GM12874 (cell line): ENCODE measurements at regions not wholly inside any gene's neighbourhood (a gene's known extent, or its start where the extent isn't known, plus 50 kb on each side); places are given as distances from the start of the nearest gene placed in this dataset.

Experiments used
- TF ChIP-seq, protein P1 (sequence below): IDR thresholded peaks from 2 replicates; pipeline ENCODE4 v1.5.1; 2011; ENCODE audit warnings: low read depth, mild to moderate bottlenecking, control low read depth, low read length, moderate library complexity; ENCODE audit not compliant: insufficient read depth

DNA sequence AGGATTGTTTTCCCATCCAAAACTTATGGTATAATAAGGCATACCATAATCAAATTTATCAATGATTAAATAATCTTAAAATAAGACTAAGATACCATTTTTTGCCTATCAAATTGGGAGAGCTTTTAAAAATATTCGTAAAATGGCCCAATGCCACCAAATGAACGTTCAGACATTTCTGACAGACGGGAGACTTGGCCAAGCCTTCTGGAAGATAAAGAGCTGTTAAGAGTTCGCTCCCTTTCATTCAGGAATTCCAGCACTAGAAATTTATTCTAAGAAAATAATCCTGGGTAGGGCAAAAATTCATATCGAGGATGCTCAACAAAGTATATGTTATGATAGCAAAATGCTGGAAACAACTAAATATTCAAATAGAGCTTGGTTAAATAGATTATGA lies 85.6 kb upstream of the NEO1 start:
- TF ChIP-seq, protein P1, sequence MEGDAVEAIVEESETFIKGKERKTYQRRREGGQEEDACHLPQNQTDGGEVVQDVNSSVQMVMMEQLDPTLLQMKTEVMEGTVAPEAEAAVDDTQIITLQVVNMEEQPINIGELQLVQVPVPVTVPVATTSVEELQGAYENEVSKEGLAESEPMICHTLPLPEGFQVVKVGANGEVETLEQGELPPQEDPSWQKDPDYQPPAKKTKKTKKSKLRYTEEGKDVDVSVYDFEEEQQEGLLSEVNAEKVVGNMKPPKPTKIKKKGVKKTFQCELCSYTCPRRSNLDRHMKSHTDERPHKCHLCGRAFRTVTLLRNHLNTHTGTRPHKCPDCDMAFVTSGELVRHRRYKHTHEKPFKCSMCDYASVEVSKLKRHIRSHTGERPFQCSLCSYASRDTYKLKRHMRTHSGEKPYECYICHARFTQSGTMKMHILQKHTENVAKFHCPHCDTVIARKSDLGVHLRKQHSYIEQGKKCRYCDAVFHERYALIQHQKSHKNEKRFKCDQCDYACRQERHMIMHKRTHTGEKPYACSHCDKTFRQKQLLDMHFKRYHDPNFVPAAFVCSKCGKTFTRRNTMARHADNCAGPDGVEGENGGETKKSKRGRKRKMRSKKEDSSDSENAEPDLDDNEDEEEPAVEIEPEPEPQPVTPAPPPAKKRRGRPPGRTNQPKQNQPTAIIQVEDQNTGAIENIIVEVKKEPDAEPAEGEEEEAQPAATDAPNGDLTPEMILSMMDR = no peak

DNA sequence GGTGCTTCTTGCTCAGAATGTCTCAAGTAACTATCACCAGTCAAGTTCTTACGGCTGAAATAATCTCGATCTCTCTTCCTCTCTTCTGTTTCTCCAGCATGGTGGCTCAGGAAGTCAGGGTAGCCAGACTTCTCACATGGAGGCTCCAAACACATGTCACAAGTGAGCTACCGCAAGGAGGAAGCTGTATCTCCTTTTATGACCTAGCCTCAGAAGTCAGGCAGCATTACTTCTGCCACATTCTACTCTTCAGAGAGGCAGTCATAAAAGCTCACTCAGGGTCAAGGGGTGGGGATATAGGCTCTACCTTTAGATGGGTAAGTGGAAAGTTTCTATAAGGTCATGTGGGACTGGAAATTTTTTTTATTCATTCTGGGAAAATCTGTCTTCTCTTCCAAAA lies 86.6 kb upstream of the NEO1 start:
- TF ChIP-seq, protein P1 = no peak

DNA sequence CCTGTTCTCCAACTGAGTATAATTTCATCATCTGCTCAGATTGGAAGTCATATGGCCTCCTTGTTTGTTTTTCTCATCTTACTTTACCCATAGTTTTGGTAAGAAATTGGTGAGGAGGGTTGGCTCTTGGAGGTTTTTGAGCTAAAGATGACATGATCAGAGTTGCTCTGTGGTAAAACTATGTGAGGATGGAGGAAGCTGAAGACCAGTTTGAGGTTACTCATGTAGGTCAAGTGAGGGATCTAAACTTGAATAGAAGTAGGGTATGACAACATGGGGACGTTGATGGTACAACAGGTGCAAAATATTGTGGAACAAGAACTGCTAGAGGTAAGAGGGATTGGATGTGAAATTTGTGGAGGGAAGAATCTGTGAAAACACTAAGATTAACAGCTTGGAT lies 87.7 kb upstream of the NEO1 start:
- TF ChIP-seq, protein P1 = no peak

DNA sequence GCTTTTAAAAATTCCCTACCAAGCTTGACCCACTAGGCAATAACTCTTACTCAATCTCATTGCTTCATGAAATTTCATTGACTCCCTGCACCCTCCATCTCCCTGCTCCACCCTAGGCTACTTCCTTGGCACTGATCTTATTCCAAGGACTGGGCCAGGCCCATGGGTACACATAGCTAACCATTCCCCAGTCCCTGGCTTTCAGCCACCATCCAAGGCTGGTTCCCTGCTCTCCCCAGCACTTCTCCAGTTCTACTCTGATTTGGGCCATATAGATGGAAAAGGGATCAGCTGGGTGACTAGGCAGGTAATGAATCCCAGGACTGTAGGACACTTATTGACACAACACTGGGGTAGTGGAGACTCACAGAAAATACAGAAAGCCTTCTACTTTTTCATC lies 88.1 kb upstream of the NEO1 start:
- TF ChIP-seq, protein P1 = no peak

DNA sequence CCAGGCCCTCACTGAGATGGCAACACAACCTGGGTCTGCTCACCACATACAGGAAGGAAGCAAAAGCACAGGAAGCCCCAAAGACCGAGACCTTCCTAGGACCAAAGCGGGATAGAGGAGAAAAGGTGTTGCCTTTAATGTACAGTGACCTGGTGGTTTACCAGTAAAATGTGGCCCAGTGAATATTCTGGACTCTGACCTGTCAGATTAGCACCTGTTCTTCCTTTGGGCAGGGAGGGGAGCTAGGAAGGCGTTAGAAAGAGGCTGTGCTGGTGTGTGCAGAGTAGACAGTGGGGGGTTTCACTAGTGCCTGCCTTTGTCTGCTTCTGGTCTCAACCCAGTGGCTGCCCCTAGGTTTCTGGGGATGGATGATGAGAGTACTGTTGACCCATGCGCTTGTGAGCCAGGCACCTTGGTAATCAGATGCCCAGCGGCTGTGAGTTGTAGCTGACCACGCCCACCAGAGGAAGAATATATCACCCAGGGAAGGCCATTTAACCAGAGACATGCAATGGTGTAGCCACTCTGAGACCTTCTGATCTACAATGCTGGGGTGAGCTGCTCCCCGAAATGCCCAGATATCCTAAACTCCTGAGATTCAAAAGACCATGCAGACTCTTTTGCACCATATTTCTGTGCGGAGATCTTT lies 90.1 kb upstream of the NEO1 start:
- TF ChIP-seq, protein P1 = no peak

DNA sequence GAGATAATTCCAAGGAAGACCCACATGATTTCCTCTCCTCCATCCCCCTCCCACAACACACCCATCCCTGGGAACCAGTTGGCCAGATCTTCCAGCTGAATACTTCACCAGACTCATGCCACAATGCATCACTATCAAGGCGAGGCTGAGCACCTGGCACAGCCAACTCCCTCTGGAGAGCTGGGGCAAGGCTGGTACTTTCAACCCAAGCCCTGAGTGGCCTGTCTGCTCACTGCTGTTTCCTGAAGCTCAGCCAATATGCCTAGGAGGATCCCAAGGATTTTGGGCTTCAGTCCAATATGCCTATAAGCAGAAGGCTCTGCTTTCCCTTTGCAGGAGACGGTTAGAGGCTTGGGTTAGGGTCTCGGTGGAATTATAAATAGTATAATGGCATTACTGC lies 90.9 kb upstream of the NEO1 start:
- TF ChIP-seq, protein P1 = no peak

DNA sequence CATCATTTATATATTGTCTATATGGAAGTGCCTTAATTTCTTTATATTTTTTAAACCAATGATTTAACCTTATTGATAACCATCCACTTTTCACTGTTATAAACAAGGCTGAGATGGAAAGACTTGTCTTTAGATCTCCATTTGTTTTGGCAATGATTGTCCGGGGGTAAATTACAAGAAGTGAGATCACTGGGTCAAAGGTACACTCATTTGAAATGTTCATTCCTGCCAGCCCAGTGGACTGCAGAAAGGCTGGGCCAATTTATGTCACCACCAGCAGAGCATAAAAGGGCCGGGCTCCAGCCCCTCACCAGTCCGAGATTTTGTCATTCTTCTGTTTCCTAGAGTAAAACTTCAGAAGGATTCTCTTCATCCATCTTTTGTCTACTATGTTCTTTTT lies 93.6 kb upstream of the NEO1 start:
- TF ChIP-seq, protein P1 = no peak
